Dendritic cell treated with granulocyte-macrophage colony-stimulating factor and Interleukin-4, amounts not matched to agents 40 ng/mL and 50 ng/mL, for 4 days (primary cell): ENCODE measurements at regions not wholly inside any gene's neighbourhood (a gene's known extent, or its start where the extent isn't known, plus 50 kb on each side); places are given as distances from the start of the nearest gene placed in this dataset.

Experiments used
- H3K27ac Mint-ChIP-seq: one replicate; pipeline ENCODE4 v1.8.0; 2022; ENCODE audit warnings: mild to moderate bottlenecking, mixed read lengths
- H3K27me3 Mint-ChIP-seq: one replicate; pipeline ENCODE4 v1.8.0; 2022; ENCODE audit warnings: mild to moderate bottlenecking, mixed read lengths
- H3K36me3 Mint-ChIP-seq: one replicate; pipeline ENCODE4 v1.8.0; 2022; ENCODE audit warnings: low read depth, mixed read lengths
- H3K4me1 Mint-ChIP-seq: one replicate; pipeline ENCODE4 v1.8.0; 2022; ENCODE audit warnings: low read depth, mixed read lengths
- H3K4me3 Mint-ChIP-seq: one replicate; pipeline ENCODE4 v1.8.0; 2022; ENCODE audit warnings: mild to moderate bottlenecking, moderate library complexity, mixed read lengths
- H3K9me3 Mint-ChIP-seq: one replicate; pipeline ENCODE4 v1.8.0; 2022; ENCODE audit warnings: mixed read lengths
- intact Hi-C: fragments of 100-400 bp; cut with micrococcal nuclease; formaldehyde crosslinking; loops from one replicate; pipeline ENCODE4 v1.15.0; 2022

GRCh38 chr11:28777126-28777525 lies 668.9 kb downstream of the METTL15 start:
- Mint-ChIP-seq H3K27me3 (no peaks in the 10 kb centered on the region), H3K4me3 (no peak overlapping the region), H3K4me1 (no peaks in the 10 kb centered on the region), H3K9me3 (peaks cover 30% of the 10 kb centered on the region), H3K36me3 (no peaks in the 10 kb centered on the region), H3K27ac (no peak overlapping the region)
- intact Hi-C loops: no loop called here

- intact Hi-C loops: no loop called here
- no peaks in the 10 kb centered on the region for H3K36me3 Mint-ChIP-seq
- no peak overlapping the region for H3K27ac Mint-ChIP-seq
- H3K9me3 Mint-ChIP-seq: peaks cover 36% of the 10 kb centered on the region
- no peaks in the 10 kb centered on the region for H3K4me1 Mint-ChIP-seq
- H3K4me3 Mint-ChIP-seq: no peak overlapping the region
- no peaks in the 10 kb centered on the region for H3K27me3 Mint-ChIP-seq
These were observed 665.4 kb downstream of the METTL15 start for GRCh38 chr11:28773606-28774005.

- intact Hi-C loops: no loop called here
- H3K27me3 Mint-ChIP-seq: no peaks in the 10 kb centered on the region
- H3K4me3 Mint-ChIP-seq: no peak overlapping the region
- no peaks in the 10 kb centered on the region for H3K4me1 Mint-ChIP-seq
- H3K36me3 Mint-ChIP-seq: no peaks in the 10 kb centered on the region
- peaks cover 54% of the 10 kb centered on the region for H3K9me3 Mint-ChIP-seq
- no peak overlapping the region for H3K27ac Mint-ChIP-seq
These were observed 662.6 kb downstream of the METTL15 start for GRCh38 chr11:28770806-28771205.

GRCh38 chr11:28767574-28767973 lies 659.4 kb downstream of the METTL15 start:
- Mint-ChIP-seq H3K27ac (no peak overlapping the region), H3K4me1 (no peaks in the 10 kb centered on the region), H3K4me3 (no peak overlapping the region), H3K27me3 (no peaks in the 10 kb centered on the region), H3K36me3 (no peaks in the 10 kb centered on the region), H3K9me3 (peaks cover 49% of the 10 kb centered on the region)
- intact Hi-C loops: no loop called here

GRCh38 chr11:28763876-28764275 lies 655.7 kb downstream of the METTL15 start:
- no peak overlapping the region for H3K27ac Mint-ChIP-seq
- intact Hi-C loops: no loop called here
- no peaks in the 10 kb centered on the region for H3K4me1 Mint-ChIP-seq
- H3K36me3 Mint-ChIP-seq: no peaks in the 10 kb centered on the region
- H3K9me3 Mint-ChIP-seq: peaks cover 30% of the 10 kb centered on the region
- H3K4me3 Mint-ChIP-seq: no peak overlapping the region
- H3K27me3 Mint-ChIP-seq: no peaks in the 10 kb centered on the region

- Mint-ChIP-seq H3K9me3 (peaks cover 22% of the 10 kb centered on the region), H3K4me1 (no peaks in the 10 kb centered on the region), H3K27me3 (no peaks in the 10 kb centered on the region), H3K36me3 (no peaks in the 10 kb centered on the region), H3K4me3 (no peak overlapping the region), H3K27ac (no peak overlapping the region)
- intact Hi-C loops: no loop called here
These were observed 655.0 kb downstream of the METTL15 start for GRCh38 chr11:28763151-28763550.

GRCh38 chr11:28760676-28761390 lies 652.6 kb downstream of the METTL15 start:
- no peak overlapping the region for H3K27ac Mint-ChIP-seq
- H3K36me3 Mint-ChIP-seq: no peaks in the 10 kb centered on the region
- no peaks in the 10 kb centered on the region for H3K4me1 Mint-ChIP-seq
- no peaks in the 10 kb centered on the region for H3K27me3 Mint-ChIP-seq
- H3K9me3 Mint-ChIP-seq: peaks cover 9% of the 10 kb centered on the region
- intact Hi-C loops: no loop called here
- no peak overlapping the region for H3K4me3 Mint-ChIP-seq

- no peak overlapping the region for H3K27ac Mint-ChIP-seq
- H3K9me3 Mint-ChIP-seq: peaks cover 4% of the 10 kb centered on the region
- H3K36me3 Mint-ChIP-seq: no peaks in the 10 kb centered on the region
- intact Hi-C loops: no loop called here
- H3K27me3 Mint-ChIP-seq: no peaks in the 10 kb centered on the region
- no peak overlapping the region for H3K4me3 Mint-ChIP-seq
- H3K4me1 Mint-ChIP-seq: no peaks in the 10 kb centered on the region
These were observed 651.1 kb downstream of the METTL15 start for GRCh38 chr11:28759311-28759710.

GRCh38 chr11:28757725-28758515 lies 649.7 kb downstream of the METTL15 start:
- H3K4me3 Mint-ChIP-seq: no peak overlapping the region
- no peaks in the 10 kb centered on the region for H3K27me3 Mint-ChIP-seq
- H3K27ac Mint-ChIP-seq: no peak overlapping the region
- no peaks in the 10 kb centered on the region for H3K4me1 Mint-ChIP-seq
- peaks cover 11% of the 10 kb centered on the region for H3K9me3 Mint-ChIP-seq
- intact Hi-C loops: no loop called here
- no peaks in the 10 kb centered on the region for H3K36me3 Mint-ChIP-seq

- Mint-ChIP-seq H3K27ac (no peak overlapping the region), H3K36me3 (no peaks in the 10 kb centered on the region), H3K9me3 (peaks cover 11% of the 10 kb centered on the region), H3K4me1 (no peaks in the 10 kb centered on the region), H3K27me3 (no peaks in the 10 kb centered on the region), H3K4me3 (no peak overlapping the region)
- intact Hi-C loops: no loop called here
These were observed 648.8 kb downstream of the METTL15 start for GRCh38 chr11:28756977-28757376.

- Mint-ChIP-seq H3K9me3 (peaks cover 46% of the 10 kb centered on the region), H3K4me1 (no peaks in the 10 kb centered on the region), H3K36me3 (no peaks in the 10 kb centered on the region), H3K27ac (no peak overlapping the region), H3K4me3 (no peak overlapping the region), H3K27me3 (no peaks in the 10 kb centered on the region)
- intact Hi-C loops: no loop called here
These were observed 634.9 kb downstream of the METTL15 start for GRCh38 chr11:28743061-28743550.

- Mint-ChIP-seq H3K27ac (no peak overlapping the region), H3K9me3 (peaks cover 18% of the 10 kb centered on the region), H3K27me3 (no peaks in the 10 kb centered on the region), H3K36me3 (no peaks in the 10 kb centered on the region), H3K4me1 (no peaks in the 10 kb centered on the region), H3K4me3 (no peak overlapping the region)
- intact Hi-C loops: no loop called here
These were observed 631.5 kb downstream of the METTL15 start for GRCh38 chr11:28739489-28740280.

- Mint-ChIP-seq H3K9me3 (peaks cover 15% of the 10 kb centered on the region), H3K4me1 (no peaks in the 10 kb centered on the region), H3K36me3 (no peaks in the 10 kb centered on the region), H3K27me3 (no peaks in the 10 kb centered on the region), H3K27ac (no peak overlapping the region), H3K4me3 (no peak overlapping the region)
- intact Hi-C loops: no loop called here
These were observed 630.4 kb downstream of the METTL15 start for GRCh38 chr11:28738549-28738948.

GRCh38 chr11:28736256-28736655 lies 628.1 kb downstream of the METTL15 start:
- intact Hi-C loops: no loop called here
- Mint-ChIP-seq H3K36me3 (no peaks in the 10 kb centered on the region), H3K4me1 (no peaks in the 10 kb centered on the region), H3K27ac (no peak overlapping the region), H3K9me3 (peaks cover 9% of the 10 kb centered on the region), H3K4me3 (no peak overlapping the region), H3K27me3 (no peaks in the 10 kb centered on the region)
